Dermis blood vessel endothelial cell (primary cell): ENCODE measurements at regions not wholly inside any gene's neighbourhood (a gene's known extent, or its start where the extent isn't known, plus 50 kb on each side); places are given as distances from the start of the nearest gene placed in this dataset.

Experiments
- DNase-seq: peaks from one replicate; pipeline ENCODE4 v3.0.0; 2010

- no peak for DNase-seq
These were observed 334.9 kb upstream of the TBC1D5 start for GRCh38 chr3:18077128-18077840.

- DNase-seq: no peak
These were observed 333.9 kb upstream of the TBC1D5 start for GRCh38 chr3:18076301-18076700.

GRCh38 chr3:18075799-18076198 lies 333.4 kb upstream of the TBC1D5 start:
- no peak for DNase-seq

GRCh38 chr3:18071833-18072232 lies 329.4 kb upstream of the TBC1D5 start:
- DNase-seq: no peak

GRCh38 chr3:18070944-18071343 lies 328.5 kb upstream of the TBC1D5 start:
- no peak for DNase-seq

- no peak for DNase-seq
These were observed 327.8 kb upstream of the TBC1D5 start for GRCh38 chr3:18070231-18070630.

- DNase-seq: no peak
These were observed 327.1 kb upstream of the TBC1D5 start for GRCh38 chr3:18069568-18069967.

GRCh38 chr3:18066899-18067582 lies 324.6 kb upstream of the TBC1D5 start:
- DNase-seq: no peak

GRCh38 chr3:18064586-18064985 lies 322.2 kb upstream of the TBC1D5 start:
- no peak for DNase-seq

GRCh38 chr3:18062657-18063025 lies 320.2 kb upstream of the TBC1D5 start:
- no peak for DNase-seq

GRCh38 chr3:18061737-18062656 lies 319.6 kb upstream of the TBC1D5 start:
- DNase-seq: no peak

GRCh38 chr3:18058666-18059065 lies 316.2 kb upstream of the TBC1D5 start:
- DNase-seq: no peak

GRCh38 chr3:18057471-18058091 lies 315.1 kb upstream of the TBC1D5 start:
- DNase-seq: no peak

- no peak for DNase-seq
These were observed 312.2 kb upstream of the TBC1D5 start for GRCh38 chr3:18054625-18055024.

GRCh38 chr3:18051306-18051705 lies 308.9 kb upstream of the TBC1D5 start:
- DNase-seq: no peak

- DNase-seq: no peak
These were observed 306.7 kb upstream of the TBC1D5 start for GRCh38 chr3:18049096-18049495.

- DNase-seq: no peak
These were observed 304.6 kb upstream of the TBC1D5 start for GRCh38 chr3:18047052-18047451.

- no peak for DNase-seq
These were observed 303.9 kb upstream of the TBC1D5 start for GRCh38 chr3:18046131-18046915.

- DNase-seq: no peak
These were observed 302.8 kb upstream of the TBC1D5 start for GRCh38 chr3:18044971-18045880.

GRCh38 chr3:18044191-18044590 lies 301.8 kb upstream of the TBC1D5 start:
- DNase-seq: no peak

- no peak for DNase-seq
These were observed 294.0 kb upstream of the TBC1D5 start for GRCh38 chr3:18036450-18036815.
